ENCODE measurements at regions not wholly inside any gene's neighbourhood (a gene's known extent, or its start where the extent isn't known, plus 50 kb on each side); places are given as distances from the start of the nearest gene placed in this dataset.

GRCh38 chrY:17318631-17319030 lies 561.4 kb downstream of the CDY2B start:
- TF ChIP-seq CTCF (conservative IDR thresholded peaks at IDR 0.05; ENCODE audit: low read depth, low read length): no peak
- no peak overlapping the region for H3K4me3 ChIP-seq (ENCODE audit: low read depth, low read length)
- DNase-seq (ENCODE audit: low read depth): no peak

- no peak for DNase-seq (ENCODE audit: low read depth)
- H3K4me3 ChIP-seq (ENCODE audit: low read depth, low read length): no peak overlapping the region
- no peak for TF ChIP-seq CTCF (conservative IDR thresholded peaks at IDR 0.05; ENCODE audit: low read depth, low read length)
Observed at GRCh38 chrY:17277056-17277455, 603.0 kb downstream of the CDY2B start.

- no peak for DNase-seq (ENCODE audit: low read depth)
- no peak overlapping the region for H3K4me3 ChIP-seq (ENCODE audit: low read depth, low read length)
- TF ChIP-seq CTCF (conservative IDR thresholded peaks at IDR 0.05; ENCODE audit: low read depth, low read length): no peak
Observed at GRCh38 chrY:17259497-17259896, 620.5 kb downstream of the CDY2B start.

- no peak for DNase-seq (ENCODE audit: low read depth)
- TF ChIP-seq CTCF (conservative IDR thresholded peaks at IDR 0.05; ENCODE audit: low read depth, low read length): no peak
- no peak overlapping the region for H3K4me3 ChIP-seq (ENCODE audit: low read depth, low read length)
Observed at GRCh38 chrY:17238406-17238805, 641.6 kb downstream of the CDY2B start.

GRCh38 chrY:17235769-17236168 lies 644.3 kb downstream of the CDY2B start:
- no peak for TF ChIP-seq CTCF (conservative IDR thresholded peaks at IDR 0.05; ENCODE audit: low read depth, low read length)
- no peak for DNase-seq (ENCODE audit: low read depth)
- no peak overlapping the region for H3K4me3 ChIP-seq (ENCODE audit: low read depth, low read length)

GRCh38 chrY:17233435-17234109 lies 646.4 kb downstream of the CDY2B start:
- DNase-seq (ENCODE audit: low read depth): no peak
- TF ChIP-seq CTCF (conservative IDR thresholded peaks at IDR 0.05; ENCODE audit: low read depth, low read length): no peak
- no peak overlapping the region for H3K4me3 ChIP-seq (ENCODE audit: low read depth, low read length)

- no peak for TF ChIP-seq CTCF (conservative IDR thresholded peaks at IDR 0.05; ENCODE audit: low read depth, low read length)
- H3K4me3 ChIP-seq (ENCODE audit: low read depth, low read length): no peak overlapping the region
- DNase-seq (ENCODE audit: low read depth): no peak
Observed at GRCh38 chrY:17231994-17232393, 648.0 kb downstream of the CDY2B start.

Data from choroid plexus epithelial cell (primary cell).